ENCODE measurements at regions not wholly inside any gene's neighbourhood (a gene's known extent, or its start where the extent isn't known, plus 50 kb on each side); places are given as distances from the start of the nearest gene placed in this dataset.

GRCh38 chr2:122062506-122062905 is 307.1 kb downstream of the TSN start:
- no peak overlapping the region for H3K4me3 ChIP-seq (ENCODE audit: low read depth, low read length)
- FAIRE-seq (no peak), DNase-seq (ENCODE audit: low read depth) (no peak)
- TF ChIP-seq CTCF (IDR thresholded peaks at IDR 0.05; ENCODE audit: insufficient read depth, low read length, severe bottlenecking), result no peak
- no peaks in the 10 kb centered on the region for H3K27me3 ChIP-seq (ENCODE audit: control insufficient read depth, insufficient read depth, low read length)
- H3K36me3 ChIP-seq (ENCODE audit: control insufficient read depth, insufficient read depth, low read length), result no peaks in the 10 kb centered on the region

GRCh38 chr2:122063716-122064115 is 308.3 kb downstream of the TSN start:
- FAIRE-seq (no peak), DNase-seq (ENCODE audit: low read depth) (no peak)
- H3K4me3 ChIP-seq (ENCODE audit: low read depth, low read length), result no peak overlapping the region
- TF ChIP-seq CTCF (IDR thresholded peaks at IDR 0.05; ENCODE audit: insufficient read depth, low read length, severe bottlenecking), result no peak
- H3K36me3 ChIP-seq (ENCODE audit: control insufficient read depth, insufficient read depth, low read length), result no peaks in the 10 kb centered on the region
- no peaks in the 10 kb centered on the region for H3K27me3 ChIP-seq (ENCODE audit: control insufficient read depth, insufficient read depth, low read length)

- Histone ChIP-seq H3K36me3 (ENCODE audit: control insufficient read depth, insufficient read depth, low read length) (no peaks in the 10 kb centered on the region), H3K4me3 (ENCODE audit: low read depth, low read length) (no peak overlapping the region), H3K27me3 (ENCODE audit: control insufficient read depth, insufficient read depth, low read length) (no peaks in the 10 kb centered on the region)
- DNase-seq (ENCODE audit: low read depth) (no peak), FAIRE-seq (no peak)
- no peak for TF ChIP-seq CTCF (IDR thresholded peaks at IDR 0.05; ENCODE audit: insufficient read depth, low read length, severe bottlenecking)
These were observed 314.8 kb downstream of the TSN start for GRCh38 chr2:122070241-122070731.

GRCh38 chr2:122072666-122073065 is 317.2 kb downstream of the TSN start:
- TF ChIP-seq CTCF (IDR thresholded peaks at IDR 0.05; ENCODE audit: insufficient read depth, low read length, severe bottlenecking), result no peak
- Histone ChIP-seq H3K4me3 (ENCODE audit: low read depth, low read length) (no peak overlapping the region), H3K36me3 (ENCODE audit: control insufficient read depth, insufficient read depth, low read length) (no peaks in the 10 kb centered on the region), H3K27me3 (ENCODE audit: control insufficient read depth, insufficient read depth, low read length) (no peaks in the 10 kb centered on the region)
- DNase-seq (ENCODE audit: low read depth), result no peak
- no peak for FAIRE-seq

- Histone ChIP-seq H3K27me3 (ENCODE audit: control insufficient read depth, insufficient read depth, low read length) (no peaks in the 10 kb centered on the region), H3K4me3 (ENCODE audit: low read depth, low read length) (no peak overlapping the region), H3K36me3 (ENCODE audit: control insufficient read depth, insufficient read depth, low read length) (no peaks in the 10 kb centered on the region)
- no peak for FAIRE-seq
- DNase-seq (ENCODE audit: low read depth), result no peak
- no peak for TF ChIP-seq CTCF (IDR thresholded peaks at IDR 0.05; ENCODE audit: insufficient read depth, low read length, severe bottlenecking)
These were observed 318.8 kb downstream of the TSN start for GRCh38 chr2:122074201-122074600.

GRCh38 chr2:122075381-122075780 is 319.9 kb downstream of the TSN start:
- H3K36me3 ChIP-seq (ENCODE audit: control insufficient read depth, insufficient read depth, low read length), result no peaks in the 10 kb centered on the region

More at GRCh38 chr2:122075381-122075780, 319.9 kb downstream of the TSN start:
- H3K4me3 ChIP-seq (ENCODE audit: low read depth, low read length), result no peak overlapping the region
- FAIRE-seq, result no peak
- no peak for TF ChIP-seq CTCF (IDR thresholded peaks at IDR 0.05; ENCODE audit: insufficient read depth, low read length, severe bottlenecking)
- no peak for DNase-seq (ENCODE audit: low read depth)
- H3K27me3 ChIP-seq (ENCODE audit: control insufficient read depth, insufficient read depth, low read length), result no peaks in the 10 kb centered on the region

Measured in bronchial epithelial cell (primary cell).